MM.1S (cell line): ENCODE measurements at regions not wholly inside any gene's neighbourhood (a gene's known extent, or its start where the extent isn't known, plus 50 kb on each side); places are given as distances from the start of the nearest gene placed in this dataset.

Source experiments
- CTCF ChIP-seq: fragments of 300-600 bp; sonication (generic); IDR thresholded peaks from 2 replicates; pipeline ENCODE4 v1.5.1; 2016; ENCODE audit warnings: antibody characterized with exemption, low read length, mixed read lengths
- EZH2 ChIP-seq: fragments of 300-600 bp; sonication (generic); optimal IDR thresholded peaks from 2 replicates; pipeline ENCODE3; 2017; ENCODE audit warnings: low read depth, mild to moderate bottlenecking, antibody characterized with exemption, low read length, mixed read lengths
- EZH2phosphoT487 ChIP-seq: fragments of 300-600 bp; sonication (generic); IDR thresholded peaks from 2 replicates; pipeline ENCODE4 v1.6.1; 2018; ENCODE audit warnings: antibody characterized with exemption, low read length

DNA sequence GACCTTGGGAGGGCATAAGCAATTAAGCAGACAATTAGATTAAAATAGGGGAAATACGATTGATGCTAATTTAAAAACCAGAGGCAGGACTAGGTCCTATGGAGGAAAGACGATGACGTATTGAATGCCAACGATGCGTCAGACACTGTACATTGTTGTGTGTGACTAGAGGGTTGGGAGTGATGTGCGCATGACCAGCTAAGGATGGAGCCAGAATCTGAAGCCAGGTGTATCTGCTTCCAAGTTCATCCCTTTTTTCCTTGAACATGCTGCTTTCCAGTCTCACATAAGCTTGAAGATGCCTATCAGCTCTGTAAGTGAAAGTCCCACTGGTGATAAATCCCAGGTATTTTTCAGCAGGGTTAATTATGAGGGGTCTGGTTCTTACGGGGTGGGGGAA lies 576.2 kb downstream of the MATN1 start:
- TF ChIP-seq CTCF: no peak
- TF ChIP-seq EZH2phosphoT487: no peak
- TF ChIP-seq EZH2: no peak
